HT-29 (cell line): ENCODE measurements at regions not wholly inside any gene's neighbourhood (a gene's known extent, or its start where the extent isn't known, plus 50 kb on each side); places are given as distances from the start of the nearest gene placed in this dataset.
"Not testable (repeated sequence)": the region's sequence is repeated elsewhere in the genome, so short reads cannot be mapped to it uniquely, and the experiment has no call there.

Experiments used
- DNase-seq: peaks from one replicate; pipeline ENCODE4 v3.0.0-alpha.2; 2015; ENCODE audit warnings: low spot score

DNA sequence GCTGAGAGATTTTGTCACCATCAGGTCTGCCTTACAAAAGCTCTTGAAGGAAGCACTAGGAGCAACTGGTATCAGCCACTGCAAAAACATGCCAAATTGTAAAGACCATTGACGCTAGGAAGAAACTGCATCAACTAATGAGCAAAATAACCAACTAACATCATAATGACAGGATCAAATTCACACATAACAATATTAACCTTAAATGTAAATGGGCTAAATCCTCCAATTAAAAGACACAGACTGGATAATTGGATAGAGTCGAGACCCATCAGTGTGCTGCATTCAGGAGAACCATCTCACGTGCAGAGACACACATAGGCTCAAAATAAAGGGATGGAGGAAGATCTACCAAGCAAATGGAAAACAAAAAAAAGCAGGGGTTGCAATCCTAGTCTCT lies 53.1 kb upstream of the SELENOP start:
- DNase-seq: not testable (repeated sequence)
